Inflammatory macrophage treated with lipopolysaccharide for 4 hours (primary cell): ENCODE measurements at regions not wholly inside any gene's neighbourhood (a gene's known extent, or its start where the extent isn't known, plus 50 kb on each side); places are given as distances from the start of the nearest gene placed in this dataset.

Experiments used
- DNase-seq: peaks from one replicate; pipeline ENCODE4 v3.0.0-alpha.2; 2020

GRCh38 chr5:124253203-124253810 is 493.1 kb downstream of the ZNF608 start:
- no peak for DNase-seq

GRCh38 chr5:124252747-124253146 is 493.7 kb downstream of the ZNF608 start:
- no peak for DNase-seq

GRCh38 chr5:124252191-124252638 is 494.2 kb downstream of the ZNF608 start:
- no peak for DNase-seq

GRCh38 chr5:124245276-124245675 is 501.2 kb downstream of the ZNF608 start:
- DNase-seq = no peak

GRCh38 chr5:124240732-124241131 is 505.7 kb downstream of the ZNF608 start:
- no peak for DNase-seq

GRCh38 chr5:124239572-124239971 is 506.9 kb downstream of the ZNF608 start:
- DNase-seq = no peak

- DNase-seq = no peak
These were observed 508.1 kb downstream of the ZNF608 start for GRCh38 chr5:124238350-124238749.

- DNase-seq = no peak
These were observed 509.2 kb downstream of the ZNF608 start for GRCh38 chr5:124237206-124237695.

GRCh38 chr5:124236361-124237205 is 509.9 kb downstream of the ZNF608 start:
- DNase-seq = no peak

GRCh38 chr5:124235576-124235975 is 510.9 kb downstream of the ZNF608 start:
- no peak for DNase-seq

- DNase-seq = no peak
These were observed 511.5 kb downstream of the ZNF608 start for GRCh38 chr5:124234770-124235562.

GRCh38 chr5:124234022-124234769 is 512.2 kb downstream of the ZNF608 start:
- no peak for DNase-seq

GRCh38 chr5:124232515-124232914 is 513.9 kb downstream of the ZNF608 start:
- DNase-seq = no peak

GRCh38 chr5:124231802-124232201 is 514.6 kb downstream of the ZNF608 start:
- DNase-seq = no peak

GRCh38 chr5:124231230-124231629 is 515.2 kb downstream of the ZNF608 start:
- DNase-seq = no peak

- no peak for DNase-seq
These were observed 516.0 kb downstream of the ZNF608 start for GRCh38 chr5:124230456-124230855.

- no peak for DNase-seq
These were observed 517.1 kb downstream of the ZNF608 start for GRCh38 chr5:124229352-124229751.

GRCh38 chr5:124227914-124228313 is 518.5 kb downstream of the ZNF608 start:
- no peak for DNase-seq

- no peak for DNase-seq
These were observed 526.0 kb downstream of the ZNF608 start for GRCh38 chr5:124220418-124220817.

GRCh38 chr5:124212934-124213333 is 533.5 kb downstream of the ZNF608 start:
- no peak for DNase-seq

GRCh38 chr5:124210111-124210910 is 536.1 kb downstream of the ZNF608 start:
- DNase-seq = no peak

GRCh38 chr5:124207118-124207517 is 539.3 kb downstream of the ZNF608 start:
- DNase-seq = no peak
